IPS DF 6.9 (cell line): ENCODE measurements at regions not wholly inside any gene's neighbourhood (a gene's known extent, or its start where the extent isn't known, plus 50 kb on each side); places are given as distances from the start of the nearest gene placed in this dataset.
A peak's percentile ranks its signal among the peaks of the same experiment; 100 is the strongest.

Experiments used
- DNase-seq: peaks from one replicate; pipeline ENCODE4 v3.0.0-alpha.2; 2013; ENCODE audit warnings: low read depth, low spot score
- H3K27ac ChIP-seq: one replicate; pipeline ENCODE4 v1.5.1; 2013; ENCODE audit warnings: low read length, control low read depth
- H3K27me3 ChIP-seq: 2 replicates; pipeline ENCODE4 v1.6.1; 2013; ENCODE audit warnings: mild to moderate bottlenecking, low read length; ENCODE audit not compliant: control insufficient read depth, insufficient read depth
- H3K36me3 ChIP-seq: 2 replicates; pipeline ENCODE4 v1.6.1; 2013; ENCODE audit warnings: low read length; ENCODE audit not compliant: control insufficient read depth, insufficient read depth
- H3K4me1 ChIP-seq: 2 replicates; pipeline ENCODE4 v1.6.1; 2013; ENCODE audit warnings: low read length; ENCODE audit not compliant: control insufficient read depth, insufficient read depth
- H3K4me3 ChIP-seq: 2 replicates; pipeline ENCODE4 v1.5.1; 2013; ENCODE audit warnings: mild to moderate bottlenecking, low read length
- H3K9me3 ChIP-seq: 2 replicates; pipeline ENCODE4 v1.6.1; 2013; ENCODE audit warnings: low read length, inconsistent platforms; ENCODE audit not compliant: control insufficient read depth, insufficient read depth
- WGBS: extraction: QIAGEN DNeasy Blood & Tissue Kit; methylation state at CpG from one replicate; pipeline ENCODE4 v1.1.7; 2013; ENCODE audit warnings: mixed read lengths, missing lambda C conversion rate; ENCODE audit not compliant: insufficient read length, insufficient coverage; 5-methylcytosine and 5-hydroxymethylcytosine counted together

DNA sequence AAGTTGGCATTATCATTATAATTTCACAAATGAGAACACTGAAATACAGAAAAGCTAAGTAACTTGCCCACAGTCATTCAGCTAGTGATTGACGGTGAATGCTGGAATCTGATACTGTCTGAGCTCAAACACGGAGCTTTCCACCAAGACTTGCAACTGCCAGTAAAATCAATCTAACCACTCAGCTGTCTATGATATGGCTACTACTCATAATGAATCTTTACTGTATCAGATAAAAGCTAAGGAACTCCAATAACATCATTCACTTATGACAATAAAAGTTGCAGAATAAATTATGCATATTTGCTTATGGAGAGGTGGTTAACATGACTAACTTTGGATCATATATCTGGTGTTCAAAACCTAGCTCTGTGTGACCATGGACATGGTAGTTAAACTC, 279.4 kb upstream of the NXPH2 start:
- H3K36me3 ChIP-seq = no peaks in the 10 kb centered on the region
- H3K4me3 ChIP-seq = no peak overlapping the region
- peaks cover 1% of the 10 kb centered on the region; the same call in 1 of the 2 replicates for H3K4me1 ChIP-seq
- H3K27me3 ChIP-seq = no peaks in the 10 kb centered on the region
- no peak for DNase-seq
- H3K27ac ChIP-seq = no peak overlapping the region
- no peaks in the 10 kb centered on the region for H3K9me3 ChIP-seq
- WGBS = no CpG with 5 or more reads among the region's 2 CpGs

GRCh38 chr2:139055202-139055601, 275.0 kb upstream of the NXPH2 start:
- H3K4me3 ChIP-seq = no peak overlapping the region
- no CpG with 5 or more reads among the region's 3 CpGs for WGBS
- H3K4me1 ChIP-seq = peaks cover 1% of the 10 kb centered on the region; the same call in 1 of the 2 replicates
- no peaks in the 10 kb centered on the region for H3K9me3 ChIP-seq
- DNase-seq = no peak
- no peak overlapping the region for H3K27ac ChIP-seq
- no peaks in the 10 kb centered on the region for H3K27me3 ChIP-seq
- no peaks in the 10 kb centered on the region for H3K36me3 ChIP-seq

DNA sequence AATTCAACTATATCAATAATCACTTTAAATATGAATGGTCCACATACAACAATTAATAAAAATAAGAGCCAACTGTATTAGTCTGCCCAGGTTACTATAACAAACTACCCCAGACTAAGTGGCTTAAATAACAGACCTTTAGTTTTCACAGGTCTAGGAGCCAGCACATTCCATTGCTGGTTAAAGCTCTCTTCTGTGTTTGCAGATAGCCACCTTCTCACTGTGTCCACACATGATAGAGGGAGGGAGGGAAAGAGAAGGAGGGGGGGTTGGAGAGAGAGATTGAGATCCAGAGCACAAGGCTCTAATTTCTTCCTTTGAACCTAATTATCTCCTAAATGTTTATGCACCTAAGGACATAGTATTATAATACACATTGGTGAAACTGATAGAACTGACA, 267.8 kb upstream of the NXPH2 start:
- DNase-seq = no peak
- Histone ChIP-seq H3K27ac (no peak overlapping the region), H3K9me3 (no peaks in the 10 kb centered on the region), H3K4me3 (no peak overlapping the region), H3K27me3 (no peaks in the 10 kb centered on the region), H3K4me1 (no peaks in the 10 kb centered on the region; the same call in 1 of the 2 replicates), H3K36me3 (no peaks in the 10 kb centered on the region)

- peak; percentile 43 for DNase-seq
- H3K27ac ChIP-seq = no peak overlapping the region
- H3K36me3 ChIP-seq = no peaks in the 10 kb centered on the region
- no peaks in the 10 kb centered on the region for H3K27me3 ChIP-seq
- WGBS = no CpG with 5 or more reads among the region's 2 CpGs
- no peaks in the 10 kb centered on the region; the same call in 1 of the 2 replicates for H3K4me1 ChIP-seq
- no peak overlapping the region for H3K4me3 ChIP-seq
- H3K9me3 ChIP-seq = no peaks in the 10 kb centered on the region
These were observed 265.3 kb upstream of the NXPH2 start for GRCh38 chr2:139045524-139045923.

- DNase-seq = no peak
- Histone ChIP-seq H3K4me3 (no peak overlapping the region), H3K27ac (no peak overlapping the region), H3K9me3 (no peaks in the 10 kb centered on the region), H3K36me3 (no peaks in the 10 kb centered on the region), H3K27me3 (no peaks in the 10 kb centered on the region), H3K4me1 (no peaks in the 10 kb centered on the region)
These were observed 253.9 kb upstream of the NXPH2 start for GRCh38 chr2:139034064-139034463.

GRCh38 chr2:139033300-139033699, 253.1 kb upstream of the NXPH2 start:
- Histone ChIP-seq H3K27me3 (no peaks in the 10 kb centered on the region), H3K27ac (no peak overlapping the region), H3K4me3 (no peak overlapping the region), H3K36me3 (no peaks in the 10 kb centered on the region), H3K4me1 (no peaks in the 10 kb centered on the region), H3K9me3 (no peaks in the 10 kb centered on the region)
- WGBS = no CpG with 5 or more reads among the region's 2 CpGs
- DNase-seq = no peak

DNA sequence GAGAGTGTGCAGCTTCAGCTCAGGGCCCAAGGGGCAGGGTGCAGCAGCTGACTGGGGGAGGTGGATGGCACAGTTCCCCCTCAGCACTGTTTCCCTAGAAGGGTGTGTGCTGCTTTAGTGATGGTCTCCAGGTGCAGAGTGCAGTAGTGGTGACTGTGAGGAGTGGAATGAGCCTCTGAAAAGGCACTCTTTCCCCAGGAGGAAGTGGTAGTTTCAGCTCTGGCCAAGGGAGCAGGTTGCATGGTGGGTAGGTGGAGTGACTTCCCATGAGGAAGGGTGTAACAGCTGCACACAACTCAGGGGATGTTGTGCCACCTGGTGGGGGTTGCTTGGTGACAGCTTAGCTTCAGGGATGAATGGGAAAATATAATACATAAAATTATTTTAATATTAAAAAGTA, 251.5 kb upstream of the NXPH2 start:
- H3K4me3 ChIP-seq = no peak overlapping the region
- DNase-seq = no peak
- H3K36me3 ChIP-seq = no peaks in the 10 kb centered on the region
- H3K9me3 ChIP-seq = no peaks in the 10 kb centered on the region
- H3K27me3 ChIP-seq = no peaks in the 10 kb centered on the region
- H3K27ac ChIP-seq = no peak overlapping the region
- H3K4me1 ChIP-seq = no peaks in the 10 kb centered on the region

DNA sequence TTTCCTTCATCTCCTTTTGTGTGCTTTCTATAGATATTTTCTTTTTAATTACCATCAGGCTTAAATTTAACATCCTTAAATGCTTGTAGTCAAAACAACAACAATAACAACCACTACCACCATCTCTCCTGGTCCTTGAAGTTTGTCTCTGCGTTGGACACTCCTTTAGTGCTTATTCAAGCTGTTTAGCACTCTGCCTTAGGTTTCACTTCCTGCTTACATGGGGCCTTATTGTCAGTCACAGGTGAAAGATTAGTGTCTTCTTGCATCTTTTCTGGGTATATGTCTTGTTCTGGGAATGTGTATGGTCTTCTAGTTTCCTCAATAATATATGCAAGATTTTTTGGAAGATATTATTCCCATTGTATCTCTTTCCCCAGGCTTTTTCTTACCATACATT, 240.1 kb upstream of the NXPH2 start:
- no peak for DNase-seq
- no peak overlapping the region for H3K4me3 ChIP-seq
- no peak overlapping the region for H3K27ac ChIP-seq
- no peaks in the 10 kb centered on the region for H3K4me1 ChIP-seq
- no peaks in the 10 kb centered on the region for H3K36me3 ChIP-seq
- H3K9me3 ChIP-seq = no peaks in the 10 kb centered on the region
- no peaks in the 10 kb centered on the region for H3K27me3 ChIP-seq
- no CpG with 5 or more reads among the region's 1 CpG for WGBS

DNA sequence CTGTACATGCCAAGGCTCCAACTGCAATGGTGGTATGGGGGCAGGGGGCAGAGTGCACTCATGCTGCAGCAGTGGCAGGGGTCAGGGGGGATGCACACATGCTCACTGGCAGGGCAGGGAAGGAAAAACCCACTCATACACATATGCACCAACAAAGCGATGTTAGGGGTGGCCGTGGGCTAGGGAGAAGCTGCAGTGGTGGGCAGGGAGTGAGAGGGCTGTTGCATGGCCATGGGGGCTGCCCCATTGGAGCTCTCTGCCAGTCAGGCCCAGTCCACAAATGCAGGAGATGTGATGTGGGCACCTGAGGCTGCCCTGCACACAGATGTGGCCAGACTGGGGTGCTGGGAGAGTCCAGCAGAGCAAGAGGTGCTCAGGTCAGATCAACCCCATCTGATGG, 238.1 kb upstream of the NXPH2 start:
- Histone ChIP-seq H3K36me3 (no peaks in the 10 kb centered on the region), H3K27ac (no peak overlapping the region), H3K4me1 (no peaks in the 10 kb centered on the region), H3K27me3 (no peaks in the 10 kb centered on the region), H3K4me3 (no peak overlapping the region), H3K9me3 (no peaks in the 10 kb centered on the region)
- no peak for DNase-seq
- no CpG with 5 or more reads among the region's 2 CpGs for WGBS

DNA sequence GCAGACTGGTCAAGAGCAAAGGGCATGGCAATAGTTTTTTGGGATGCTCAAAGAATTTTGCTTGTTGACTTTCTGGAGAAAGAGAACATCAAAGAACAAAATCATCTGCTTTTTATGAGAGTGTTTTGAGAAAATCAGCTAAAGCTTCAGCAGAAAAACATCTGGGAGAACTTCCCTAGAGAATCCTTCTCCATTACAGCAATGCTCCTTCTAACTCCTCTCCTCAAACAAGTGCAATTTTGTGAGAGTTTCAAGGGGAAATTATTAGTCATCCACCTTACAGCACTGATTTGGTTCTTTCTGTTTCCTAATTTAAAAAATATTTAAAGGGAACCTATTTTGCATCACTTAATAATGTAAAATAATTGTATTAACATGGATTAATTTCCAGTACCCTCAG, 226.9 kb upstream of the NXPH2 start:
- Histone ChIP-seq H3K4me3 (no peak overlapping the region), H3K9me3 (no peaks in the 10 kb centered on the region), H3K27ac (no peak overlapping the region), H3K4me1 (no peaks in the 10 kb centered on the region), H3K36me3 (no peaks in the 10 kb centered on the region), H3K27me3 (no peaks in the 10 kb centered on the region)
- no peak for DNase-seq

GRCh38 chr2:139000131-139000785, 220.1 kb upstream of the NXPH2 start:
- Histone ChIP-seq H3K36me3 (no peaks in the 10 kb centered on the region), H3K9me3 (no peaks in the 10 kb centered on the region), H3K4me3 (no peak overlapping the region), H3K27me3 (no peaks in the 10 kb centered on the region), H3K27ac (no peak overlapping the region), H3K4me1 (no peaks in the 10 kb centered on the region)
- WGBS = no CpG with 5 or more reads among the region's 6 CpGs
- DNase-seq = no peak
